ENCODE measurements at regions not wholly inside any gene's neighbourhood (a gene's known extent, or its start where the extent isn't known, plus 50 kb on each side); places are given as distances from the start of the nearest gene placed in this dataset.

DNA sequence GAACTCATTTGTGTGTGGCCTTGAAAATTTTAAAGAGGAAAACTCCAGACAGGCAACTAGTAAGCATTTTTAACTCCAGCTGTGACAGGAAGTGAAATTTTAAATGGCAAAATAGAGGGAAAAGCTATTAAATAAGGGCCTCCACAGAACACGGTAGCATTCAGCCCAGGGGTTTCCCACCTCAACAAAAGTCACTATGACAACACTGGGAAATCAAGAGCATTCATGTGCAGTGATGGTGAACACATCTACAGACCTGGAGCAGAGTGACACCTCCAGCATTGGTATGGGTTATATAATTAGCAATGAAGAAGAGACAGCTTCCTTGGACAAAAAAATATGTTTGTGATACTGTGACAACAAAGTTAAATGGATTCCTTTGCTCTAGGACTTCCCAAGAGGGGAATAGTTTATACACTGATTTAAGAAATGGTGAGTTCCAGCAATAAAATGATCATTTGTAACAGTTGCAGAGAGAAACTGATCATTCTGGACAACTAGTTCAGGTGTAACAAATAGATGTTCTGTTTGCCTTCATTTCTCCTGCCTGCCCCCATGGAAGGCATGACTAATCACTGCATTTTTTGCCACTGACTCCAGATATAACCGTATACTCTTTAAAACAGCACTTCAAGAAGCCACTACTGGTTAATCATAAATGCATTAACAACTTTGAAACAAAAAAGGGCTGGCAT, 93.3 kb upstream of the SLC44A1 start:
- TF ChIP-seq POLR2A (IDR thresholded peaks at IDR 0.05) (no peak), POLR2AphosphoS5 (IDR thresholded peaks at IDR 0.05) (no peak)

Data from upper lobe of left lung (tissue), 4 donors.